ENCODE measurements at regions not wholly inside any gene's neighbourhood (a gene's known extent, or its start where the extent isn't known, plus 50 kb on each side); places are given as distances from the start of the nearest gene placed in this dataset.

- TF ChIP-seq YY1 (IDR thresholded peaks at IDR 0.05; ENCODE audit: extremely low read depth, insufficient replicate concordance, low read depth, low read length) = no peak
- no peak for TF ChIP-seq POLR2AphosphoS5 (IDR thresholded peaks at IDR 0.05; ENCODE audit: low read depth, low read length)
- no peak for TF ChIP-seq EGR1 (IDR thresholded peaks at IDR 0.05; ENCODE audit: low read depth)
- TF ChIP-seq POLR2A (IDR thresholded peaks at IDR 0.05; ENCODE audit: borderline replicate concordance, extremely low read depth, insufficient read depth, insufficient read length) = no peak
- TF ChIP-seq CTCF (IDR thresholded peaks at IDR 0.05 in 2 of 3, conservative IDR thresholded peaks at IDR 0.05 in 1 of 3; ENCODE audit: borderline replicate concordance in 1 of 3, insufficient read depth in 1 of 3, low read depth in 2 of 3, low read length in 2 of 3) = no peak
- TF ChIP-seq, protein P1, sequence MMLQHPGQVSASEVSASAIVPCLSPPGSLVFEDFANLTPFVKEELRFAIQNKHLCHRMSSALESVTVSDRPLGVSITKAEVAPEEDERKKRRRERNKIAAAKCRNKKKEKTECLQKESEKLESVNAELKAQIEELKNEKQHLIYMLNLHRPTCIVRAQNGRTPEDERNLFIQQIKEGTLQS (IDR thresholded peaks at IDR 0.05) = no peak
- no peak for TF ChIP-seq MAX (IDR thresholded peaks at IDR 0.05)
- TF ChIP-seq FOSL1 (IDR thresholded peaks at IDR 0.05; ENCODE audit: low read depth) = no peak
- TF ChIP-seq, protein P2, sequence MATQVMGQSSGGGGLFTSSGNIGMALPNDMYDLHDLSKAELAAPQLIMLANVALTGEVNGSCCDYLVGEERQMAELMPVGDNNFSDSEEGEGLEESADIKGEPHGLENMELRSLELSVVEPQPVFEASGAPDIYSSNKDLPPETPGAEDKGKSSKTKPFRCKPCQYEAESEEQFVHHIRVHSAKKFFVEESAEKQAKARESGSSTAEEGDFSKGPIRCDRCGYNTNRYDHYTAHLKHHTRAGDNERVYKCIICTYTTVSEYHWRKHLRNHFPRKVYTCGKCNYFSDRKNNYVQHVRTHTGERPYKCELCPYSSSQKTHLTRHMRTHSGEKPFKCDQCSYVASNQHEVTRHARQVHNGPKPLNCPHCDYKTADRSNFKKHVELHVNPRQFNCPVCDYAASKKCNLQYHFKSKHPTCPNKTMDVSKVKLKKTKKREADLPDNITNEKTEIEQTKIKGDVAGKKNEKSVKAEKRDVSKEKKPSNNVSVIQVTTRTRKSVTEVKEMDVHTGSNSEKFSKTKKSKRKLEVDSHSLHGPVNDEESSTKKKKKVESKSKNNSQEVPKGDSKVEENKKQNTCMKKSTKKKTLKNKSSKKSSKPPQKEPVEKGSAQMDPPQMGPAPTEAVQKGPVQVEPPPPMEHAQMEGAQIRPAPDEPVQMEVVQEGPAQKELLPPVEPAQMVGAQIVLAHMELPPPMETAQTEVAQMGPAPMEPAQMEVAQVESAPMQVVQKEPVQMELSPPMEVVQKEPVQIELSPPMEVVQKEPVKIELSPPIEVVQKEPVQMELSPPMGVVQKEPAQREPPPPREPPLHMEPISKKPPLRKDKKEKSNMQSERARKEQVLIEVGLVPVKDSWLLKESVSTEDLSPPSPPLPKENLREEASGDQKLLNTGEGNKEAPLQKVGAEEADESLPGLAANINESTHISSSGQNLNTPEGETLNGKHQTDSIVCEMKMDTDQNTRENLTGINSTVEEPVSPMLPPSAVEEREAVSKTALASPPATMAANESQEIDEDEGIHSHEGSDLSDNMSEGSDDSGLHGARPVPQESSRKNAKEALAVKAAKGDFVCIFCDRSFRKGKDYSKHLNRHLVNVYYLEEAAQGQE (IDR thresholded peaks at IDR 0.05; ENCODE audit: low read depth) = no peak
- no peak for TF ChIP-seq EZH2phosphoT487 (IDR thresholded peaks at IDR 0.05; ENCODE audit: borderline replicate concordance)
- no peak for TF ChIP-seq CEBPB (IDR thresholded peaks at IDR 0.05; ENCODE audit: low read depth)
- TF ChIP-seq ZNF274 (IDR thresholded peaks at IDR 0.05; ENCODE audit: low read depth, low read length) = no peak
- TF ChIP-seq CBX3 (IDR thresholded peaks at IDR 0.05; ENCODE audit: low read depth) = no peak
Observed at GRCh38 chr20:57762531-57763234, 52.9 kb upstream of the PMEPA1 start.

Data from HCT116 (cell line).